Keratinocyte (primary cell): ENCODE measurements at regions not wholly inside any gene's neighbourhood (a gene's known extent, or its start where the extent isn't known, plus 50 kb on each side); places are given as distances from the start of the nearest gene placed in this dataset.
"Not testable (repeated sequence)": the region's sequence is repeated elsewhere in the genome, so short reads cannot be mapped to it uniquely, and the experiment has no call there.

Source experiments
- DNase-seq: peaks from one replicate; pipeline ENCODE4 v3.0.0-alpha.2; 2011; ENCODE audit warnings: low read depth, missing footprints, low spot score
- FAIRE-seq: peaks from 2 replicates; lab custom pipeline; 2011; peaks lifted over from hg19 to GRCh38; lab: Jason Lieb, UNC
- H2AFZ ChIP-seq: 2 replicates; pipeline ENCODE4 v1.6.0; 2012; ENCODE audit warnings: low read length, control low read depth, inconsistent platforms; ENCODE audit not compliant: control insufficient read depth
- H3K27ac ChIP-seq: 2 replicates; pipeline ENCODE4 v1.5.1; 2011; ENCODE audit warnings: low read length; ENCODE audit not compliant: control insufficient read depth, insufficient read depth
- H3K27me3 ChIP-seq: 3 replicates; pipeline ENCODE4 v1.6.0; 2011; ENCODE audit warnings: low read length; ENCODE audit not compliant: control insufficient read depth, insufficient read depth; ENCODE audit errors: extremely low read depth
- H3K36me3 ChIP-seq, 2 experiments: 2 replicates in 1 of 2; 3 replicates in 1 of 2; pipeline ENCODE4 v1.5.1; 2011; ENCODE audit warnings: low read length in 2 of 2, mild to moderate bottlenecking in 1 of 2; ENCODE audit not compliant: control insufficient read depth in 2 of 2, insufficient read depth in 2 of 2; ENCODE audit errors: extremely low read depth in 1 of 2
- H3K4me1 ChIP-seq: 3 replicates; pipeline ENCODE4 v1.5.1; 2011; ENCODE audit warnings: low read length; ENCODE audit not compliant: control insufficient read depth, insufficient read depth; ENCODE audit errors: extremely low read depth
- H3K4me2 ChIP-seq: 3 replicates; pipeline ENCODE4 v1.6.0; 2011; ENCODE audit warnings: low read depth, low read length; ENCODE audit not compliant: control insufficient read depth, insufficient read depth; ENCODE audit errors: extremely low read depth
- H3K4me3 ChIP-seq, 3 experiments: fragments of 200-600 bp in 1 of 3; sonication (generic) in 1 of 3; 2 replicates in 2 of 3; 3 replicates in 1 of 3; pipeline ENCODE4 v1.5.1; 2011 to 2016; ENCODE audit warnings: low read length in 3 of 3, mild to moderate bottlenecking in 3 of 3, control low read depth in 2 of 3, inconsistent platforms in 1 of 3, low read depth in 1 of 3, mixed read lengths in 1 of 3, mixed run types in 1 of 3, moderate library complexity in 1 of 3; ENCODE audit not compliant: control insufficient read depth in 2 of 3, insufficient read depth in 2 of 3; ENCODE audit errors: extremely low read depth in 1 of 3
- H3K79me2 ChIP-seq: 2 replicates; pipeline ENCODE4 v1.6.0; 2012; ENCODE audit warnings: low read length; ENCODE audit not compliant: control insufficient read depth, insufficient read depth
- H3K9ac ChIP-seq: 3 replicates; pipeline ENCODE4 v1.6.0; 2011; ENCODE audit warnings: low read length; ENCODE audit not compliant: control insufficient read depth, insufficient read depth; ENCODE audit errors: extremely low read depth
- H3K9me1 ChIP-seq: 3 replicates; pipeline ENCODE4 v1.6.0; 2011; ENCODE audit warnings: low read length; ENCODE audit not compliant: control insufficient read depth, insufficient read depth; ENCODE audit errors: extremely low read depth
- H3K9me3 ChIP-seq: 2 replicates; pipeline ENCODE4 v1.5.1; 2012; ENCODE audit warnings: low read depth, low read length; ENCODE audit not compliant: control insufficient read depth
- H4K20me1 ChIP-seq: 3 replicates; pipeline ENCODE4 v1.6.0; 2011; ENCODE audit warnings: low read length; ENCODE audit not compliant: control insufficient read depth, insufficient read depth; ENCODE audit errors: extremely low read depth
- CTCF ChIP-seq, 3 experiments: IDR thresholded peaks in 1 of 3; conservative IDR thresholded peaks in 1 of 3; optimal IDR thresholded peaks in 1 of 3; 2 replicates in 2 of 3; 3 replicates in 1 of 3; pipeline versions ENCODE3 to v1.5.1; 2011; ENCODE audit warnings: low read length in 3 of 3, mild to moderate bottlenecking in 3 of 3, moderate library complexity in 2 of 3, control low read depth in 1 of 3, inconsistent platforms in 1 of 3; ENCODE audit not compliant: insufficient read depth in 2 of 3; ENCODE audit errors: extremely low read depth in 1 of 3
- EZH2 ChIP-seq: IDR thresholded peaks from one replicate; pipeline ENCODE4 v1.6.1; 2012; ENCODE audit warnings: inconsistent platforms, mild to moderate bottlenecking, low read length, moderate library complexity
- dilution Hi-C: fragments of 300-500 bp; cut with MboI; formaldehyde crosslinking; loops from one replicate; pipeline ENCODE4 v1.7.0; 2020; ENCODE audit warnings: low sequenced_read_pairs; ENCODE audit not compliant: extremely low pct_ligation_motif_present

GRCh38 chr6:85000001-85000400, 235.6 kb upstream of the TBX18 start:
- Histone ChIP-seq H3K4me3 (no peak overlapping the region), H4K20me1 (no peaks in the 10 kb centered on the region), H3K27me3 (no peaks in the 10 kb centered on the region), H3K9ac (no peak overlapping the region), H3K9me1 (no peaks in the 10 kb centered on the region), H3K4me2 (no peak overlapping the region), H3K79me2 (no peaks in the 10 kb centered on the region), H2AFZ (no peak overlapping the region), H3K4me1 (no peaks in the 10 kb centered on the region), H3K36me3 (no peaks in the 10 kb centered on the region), H3K9me3 (no peaks in the 10 kb centered on the region), H3K27ac (no peak overlapping the region)
- DNase-seq: no peak
- dilution Hi-C loops: no loop called here
- TF ChIP-seq CTCF (optimal IDR thresholded peaks at IDR 0.05 in 1 of 3, IDR thresholded peaks at IDR 0.05 in 1 of 3, conservative IDR thresholded peaks at IDR 0.05 in 1 of 3; ENCODE audit: extremely low read depth in 1 of 3, insufficient read depth in 2 of 3, low read length in 3 of 3) (no peak), EZH2 (no peak)
- FAIRE-seq: no peak

DNA sequence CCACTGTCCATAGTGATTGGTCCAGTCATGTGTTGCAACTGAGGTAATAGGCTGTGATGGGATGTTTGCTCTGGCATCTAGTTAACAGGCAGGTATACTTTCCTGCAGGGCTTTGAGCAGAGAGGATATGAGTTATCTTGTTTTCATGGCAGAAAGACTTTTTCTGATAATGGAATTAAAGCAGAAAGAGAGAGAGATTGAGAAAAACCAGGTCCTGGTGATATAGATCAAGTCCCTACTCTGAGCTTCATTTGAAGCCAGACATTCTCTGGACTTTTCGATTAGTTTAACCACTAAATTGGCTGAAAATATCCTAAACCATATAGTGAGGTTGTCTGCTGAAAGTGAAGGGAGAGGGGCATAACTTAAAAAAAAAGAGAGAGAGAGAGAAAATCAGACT, 233.8 kb upstream of the TBX18 start:
- H4K20me1 ChIP-seq: no peaks in the 10 kb centered on the region
- no peaks in the 10 kb centered on the region for H3K36me3 ChIP-seq
- H3K27ac ChIP-seq: no peak overlapping the region
- no peak overlapping the region for H2AFZ ChIP-seq
- no peaks in the 10 kb centered on the region for H3K4me1 ChIP-seq
- dilution Hi-C loops: no loop called here
- DNase-seq (no peak), FAIRE-seq (no peak)
- no peaks in the 10 kb centered on the region for H3K9me3 ChIP-seq
- H3K9ac ChIP-seq: no peak overlapping the region
- no peaks in the 10 kb centered on the region for H3K79me2 ChIP-seq
- no peak overlapping the region for H3K4me2 ChIP-seq
- H3K9me1 ChIP-seq: no peaks in the 10 kb centered on the region
- no peak overlapping the region for H3K4me3 ChIP-seq
- no peaks in the 10 kb centered on the region for H3K27me3 ChIP-seq
- TF ChIP-seq CTCF (optimal IDR thresholded peaks at IDR 0.05 in 1 of 3, IDR thresholded peaks at IDR 0.05 in 1 of 3, conservative IDR thresholded peaks at IDR 0.05 in 1 of 3; ENCODE audit: extremely low read depth in 1 of 3, insufficient read depth in 2 of 3, low read length in 3 of 3) (no peak), EZH2 (no peak)

GRCh38 chr6:84988766-84989165, 224.4 kb upstream of the TBX18 start:
- H3K4me2 ChIP-seq, H3K27me3 ChIP-seq, FAIRE-seq, DNase-seq, H3K9me3 ChIP-seq, H3K9me1 ChIP-seq, H3K27ac ChIP-seq, H3K79me2 ChIP-seq, H3K4me3 ChIP-seq, H3K4me1 ChIP-seq, H3K36me3 ChIP-seq, H4K20me1 ChIP-seq, dilution Hi-C loops, H3K9ac ChIP-seq, H2AFZ ChIP-seq: not testable (repeated sequence)

GRCh38 chr6:84985490-84985889, 221.1 kb upstream of the TBX18 start:
- H3K4me2 ChIP-seq, H4K20me1 ChIP-seq, DNase-seq, H3K9me3 ChIP-seq, H3K4me1 ChIP-seq, H3K9ac ChIP-seq, H3K27ac ChIP-seq, H3K36me3 ChIP-seq, H3K9me1 ChIP-seq, H3K79me2 ChIP-seq, H3K4me3 ChIP-seq, H2AFZ ChIP-seq, H3K27me3 ChIP-seq, dilution Hi-C loops, FAIRE-seq: not testable (repeated sequence)
